ENCODE measurements at regions not wholly inside any gene's neighbourhood (a gene's known extent, or its start where the extent isn't known, plus 50 kb on each side); places are given as distances from the start of the nearest gene placed in this dataset.
"Not testable (repeated sequence)": the region's sequence is repeated elsewhere in the genome, so short reads cannot be mapped to it uniquely, and the experiment has no call there.

GRCh38 chr4:114447963-114448516, 150.6 kb upstream of the UGT8 start:
- DNase-seq: not testable (repeated sequence)

GRCh38 chr4:114458728-114459127, 139.9 kb upstream of the UGT8 start:
- DNase-seq: no peak

GRCh38 chr4:114464726-114465272, 133.8 kb upstream of the UGT8 start:
- DNase-seq: no peak

GRCh38 chr4:114465766-114466165, 132.8 kb upstream of the UGT8 start:
- no peak for DNase-seq

GRCh38 chr4:114466299-114466698, 132.3 kb upstream of the UGT8 start:
- no peak for DNase-seq

- DNase-seq: no peak
Measured at GRCh38 chr4:114472269-114473032, 126.2 kb upstream of the UGT8 start.

- no peak for DNase-seq
Measured at GRCh38 chr4:114474188-114474800, 124.3 kb upstream of the UGT8 start.

GRCh38 chr4:114476310-114476709, 122.3 kb upstream of the UGT8 start:
- no peak for DNase-seq

- DNase-seq: no peak
Measured at GRCh38 chr4:114479595-114479994, 119.0 kb upstream of the UGT8 start.

- no peak for DNase-seq
Measured at GRCh38 chr4:114481856-114482255, 116.8 kb upstream of the UGT8 start.

- DNase-seq: no peak
Measured at GRCh38 chr4:114487101-114487500, 111.5 kb upstream of the UGT8 start.

GRCh38 chr4:114488301-114488982, 110.2 kb upstream of the UGT8 start:
- no peak for DNase-seq

- DNase-seq: no peak
Measured at GRCh38 chr4:114494246-114494803, 104.3 kb upstream of the UGT8 start.

- DNase-seq: no peak
Measured at GRCh38 chr4:114495471-114495928, 103.1 kb upstream of the UGT8 start.

GRCh38 chr4:114497116-114497515, 101.5 kb upstream of the UGT8 start:
- no peak for DNase-seq

- no peak for DNase-seq
Measured at GRCh38 chr4:114509340-114509739, 89.3 kb upstream of the UGT8 start.

- no peak for DNase-seq
Measured at GRCh38 chr4:114512595-114513295, 85.9 kb upstream of the UGT8 start.

- DNase-seq: no peak
Measured at GRCh38 chr4:114519368-114519767, 79.2 kb upstream of the UGT8 start.

GRCh38 chr4:114527170-114527569, 71.4 kb upstream of the UGT8 start:
- DNase-seq: no peak

GRCh38 chr4:114527637-114528036, 71.0 kb upstream of the UGT8 start:
- DNase-seq: no peak

GRCh38 chr4:114535725-114536124, 62.9 kb upstream of the UGT8 start:
- DNase-seq: no peak

- no peak for DNase-seq
Measured at GRCh38 chr4:114537352-114537751, 61.3 kb upstream of the UGT8 start.

All from left kidney (tissue), 1 donor.